SH-SY5Y (cell line): ENCODE measurements at regions not wholly inside any gene's neighbourhood (a gene's known extent, or its start where the extent isn't known, plus 50 kb on each side); places are given as distances from the start of the nearest gene placed in this dataset.

Experiments used
- GATA2 ChIP-seq: IDR thresholded peaks from 2 replicates; pipeline ENCODE4 v1.6.1; 2011; ENCODE audit warnings: mild to moderate bottlenecking, low read depth, low read length
- GATA3 ChIP-seq: IDR thresholded peaks from 2 replicates; pipeline ENCODE4 v1.6.1; 2011; ENCODE audit warnings: low read depth, mild to moderate bottlenecking, low read length, moderate library complexity

- TF ChIP-seq GATA2 (no peak), GATA3 (no peak)
Observed at GRCh38 chr3:124363476-124363875, 366.8 kb upstream of the UMPS start.
